A673 (cell line): ENCODE measurements at regions not wholly inside any gene's neighbourhood (a gene's known extent, or its start where the extent isn't known, plus 50 kb on each side); places are given as distances from the start of the nearest gene placed in this dataset.

ENCODE experiments used
- BruUV-seq: library from RNA; stranded (reverse); fragments of 400-500 nt; replicated peaks from 2 replicates; lab custom pipeline; 2021; lab: Mats Ljungman, UMichigan
- CTCF ChIA-PET: fragments of 300-600 bp; sonication (Branson Sonifier 250); formaldehyde crosslinking; loops from one replicate; lab custom pipeline; 2022; ENCODE audit warnings: antibody characterized with exemption; lab: Charles Lee
- POLR2A ChIA-PET: fragments of 300-600 bp; sonication (Branson Sonifier 250); formaldehyde crosslinking; loops from one replicate; lab custom pipeline; 2022; ENCODE audit warnings: antibody characterized with exemption; ENCODE audit not compliant: low non-redundant PET; lab: Charles Lee
- DNase-seq: peaks from one replicate; pipeline ENCODE4 v3.0.0-alpha.2; 2015; ENCODE audit warnings: low spot score
- H3K27ac ChIP-seq: fragments of 200-600 bp; sonication (generic); 2 replicates; pipeline ENCODE4 v1.5.1; 2016; ENCODE audit warnings: mixed run types, low read depth, mild to moderate bottlenecking, mixed read lengths, antibody characterized with exemption, low read length; ENCODE audit not compliant: poor library complexity, severe bottlenecking
- H3K27me3 ChIP-seq: fragments of 200-600 bp; sonication (generic); replicated peaks from 2 replicates; pipeline ENCODE4 v1.6.1; 2017; ENCODE audit warnings: mixed run types, low read depth, mild to moderate bottlenecking, mixed read lengths, antibody characterized with exemption, low read length; ENCODE audit not compliant: insufficient read depth, poor library complexity
- H3K36me3 ChIP-seq: fragments of 200-600 bp; sonication (generic); 2 replicates; pipeline ENCODE4 v1.6.1; 2016; ENCODE audit warnings: mixed run types, mild to moderate bottlenecking, mixed read lengths, antibody characterized with exemption, low read length; ENCODE audit not compliant: insufficient read depth, poor library complexity, severe bottlenecking
- H3K4me1 ChIP-seq: fragments of 200-600 bp; sonication (generic); 2 replicates; pipeline ENCODE4 v1.6.1; 2017; ENCODE audit warnings: mixed run types, mild to moderate bottlenecking, mixed read lengths, antibody characterized with exemption, low read length; ENCODE audit not compliant: insufficient read depth, poor library complexity, severe bottlenecking
- H3K4me3 ChIP-seq: fragments of 200-600 bp; sonication (generic); 2 replicates; pipeline ENCODE4 v1.5.1; 2016; ENCODE audit warnings: low read depth, mixed run types, mild to moderate bottlenecking, mixed read lengths, low read length; ENCODE audit not compliant: poor library complexity, severe bottlenecking
- H3K9me3 ChIP-seq: fragments of 200-600 bp; sonication (generic); 2 replicates; pipeline ENCODE4 v1.6.1; 2016; ENCODE audit warnings: mixed run types, low read depth, mild to moderate bottlenecking, mixed read lengths, antibody characterized with exemption, low read length; ENCODE audit not compliant: poor library complexity, severe bottlenecking
- CTCF ChIP-seq: fragments of 300-800, 200-600 bp; sonication (generic); conservative IDR thresholded peaks from 2 replicates; pipeline ENCODE4 v1.5.1; 2017; ENCODE audit warnings: low read depth, mild to moderate bottlenecking, antibody characterized with exemption, low read length, moderate library complexity, mixed read lengths
- EZH2 ChIP-seq: fragments of 200-600 bp; sonication (generic); IDR thresholded peaks from 2 replicates; pipeline ENCODE4 v1.6.1; 2017; ENCODE audit warnings: borderline replicate concordance, low read depth, mild to moderate bottlenecking, mixed read lengths, antibody characterized with exemption, low read length; ENCODE audit not compliant: poor library complexity, severe bottlenecking
- intact Hi-C: fragments of 100-400 bp; cut with micrococcal nuclease; formaldehyde crosslinking; loops from one replicate; pipeline ENCODE4 v1.10.0; 2022; ENCODE audit not compliant: unreplicated experiment

- Histone ChIP-seq H3K9me3 (peaks cover 9% of the 10 kb centered on the region), H3K27me3 (no peaks in the 10 kb centered on the region), H3K4me3 (no peak overlapping the region), H3K4me1 (no peaks in the 10 kb centered on the region), H3K27ac (no peak overlapping the region), H3K36me3 (no peaks in the 10 kb centered on the region)
- TF ChIP-seq CTCF (no peak), EZH2 (no peak)
- POLR2A ChIA-PET: no interaction called here
- CTCF ChIA-PET: interaction anchor here (0.5 kb wide), 1 partner anchor 987 kb away, joined by 4 read pairs; no protein-coding TSS in a partner anchor
- no peak for DNase-seq
- intact Hi-C loops: no loop called here
- BruUV-seq: no TSS peak
Measured at GRCh38 chr12:126760092-126760491, 1506.9 kb upstream of the TMEM132C start.

- no peak for TF ChIP-seq CTCF
- no peak for TF ChIP-seq EZH2
- H3K36me3 ChIP-seq: no peaks in the 10 kb centered on the region
- intact Hi-C loops: no loop called here
- no peak overlapping the region for H3K4me3 ChIP-seq
- ChIA-PET CTCF (no interaction called here), POLR2A (no interaction called here)
- DNase-seq: no peak
- no peak overlapping the region for H3K27ac ChIP-seq
- H3K27me3 ChIP-seq: no peaks in the 10 kb centered on the region
- no TSS peak for BruUV-seq
- peaks cover 9% of the 10 kb centered on the region for H3K9me3 ChIP-seq
- H3K4me1 ChIP-seq: no peaks in the 10 kb centered on the region
Measured at GRCh38 chr12:126761420-126761819, 1505.5 kb upstream of the TMEM132C start.

- POLR2A ChIA-PET: no interaction called here
Measured at GRCh38 chr12:126762150-126762549, 1504.8 kb upstream of the TMEM132C start.

More at GRCh38 chr12:126762150-126762549, 1504.8 kb upstream of the TMEM132C start:
- Histone ChIP-seq H3K27me3 (no peaks in the 10 kb centered on the region), H3K36me3 (no peaks in the 10 kb centered on the region), H3K9me3 (peaks cover 9% of the 10 kb centered on the region), H3K27ac (no peak overlapping the region), H3K4me1 (no peaks in the 10 kb centered on the region), H3K4me3 (no peak overlapping the region)
- CTCF ChIA-PET: no interaction called here
- no TSS peak for BruUV-seq
- no peak for DNase-seq
- intact Hi-C loops: no loop called here
- no peak for TF ChIP-seq EZH2
- no peak for TF ChIP-seq CTCF
